ENCODE measurements at regions not wholly inside any gene's neighbourhood (a gene's known extent, or its start where the extent isn't known, plus 50 kb on each side); places are given as distances from the start of the nearest gene placed in this dataset.

DNA sequence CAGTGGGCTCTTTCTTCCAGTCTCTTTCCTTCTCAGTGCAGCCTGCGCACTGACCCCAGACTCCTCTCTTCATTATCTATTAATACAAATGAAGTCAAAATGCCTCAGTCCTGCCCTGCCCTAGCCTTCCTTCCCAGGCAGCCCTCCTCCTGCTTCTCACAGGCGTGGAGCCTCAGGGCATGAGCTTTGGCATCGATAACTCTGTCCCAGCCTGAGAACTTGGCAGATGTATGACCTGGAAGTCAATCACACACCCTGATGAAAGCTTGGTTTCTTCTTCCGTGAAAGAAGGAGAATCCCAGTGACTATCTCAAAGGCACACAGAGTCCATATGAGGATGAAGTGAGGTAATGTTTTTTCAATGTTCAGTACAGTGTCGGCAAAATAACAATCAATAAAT lies 600.7 kb upstream of the ID2 start:
- H3K27me3 Mint-ChIP-seq (ENCODE audit: unreplicated experiment) = peaks cover 2% of the 10 kb centered on the region
- no peaks in the 10 kb centered on the region for H3K4me1 Mint-ChIP-seq (ENCODE audit: unreplicated experiment)
- TF ChIP-seq, protein P1, sequence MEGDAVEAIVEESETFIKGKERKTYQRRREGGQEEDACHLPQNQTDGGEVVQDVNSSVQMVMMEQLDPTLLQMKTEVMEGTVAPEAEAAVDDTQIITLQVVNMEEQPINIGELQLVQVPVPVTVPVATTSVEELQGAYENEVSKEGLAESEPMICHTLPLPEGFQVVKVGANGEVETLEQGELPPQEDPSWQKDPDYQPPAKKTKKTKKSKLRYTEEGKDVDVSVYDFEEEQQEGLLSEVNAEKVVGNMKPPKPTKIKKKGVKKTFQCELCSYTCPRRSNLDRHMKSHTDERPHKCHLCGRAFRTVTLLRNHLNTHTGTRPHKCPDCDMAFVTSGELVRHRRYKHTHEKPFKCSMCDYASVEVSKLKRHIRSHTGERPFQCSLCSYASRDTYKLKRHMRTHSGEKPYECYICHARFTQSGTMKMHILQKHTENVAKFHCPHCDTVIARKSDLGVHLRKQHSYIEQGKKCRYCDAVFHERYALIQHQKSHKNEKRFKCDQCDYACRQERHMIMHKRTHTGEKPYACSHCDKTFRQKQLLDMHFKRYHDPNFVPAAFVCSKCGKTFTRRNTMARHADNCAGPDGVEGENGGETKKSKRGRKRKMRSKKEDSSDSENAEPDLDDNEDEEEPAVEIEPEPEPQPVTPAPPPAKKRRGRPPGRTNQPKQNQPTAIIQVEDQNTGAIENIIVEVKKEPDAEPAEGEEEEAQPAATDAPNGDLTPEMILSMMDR (IDR thresholded peaks at IDR 0.05) = no peak
- DNase-seq (ENCODE audit: extremely low spot score, unreplicated experiment) = no peak
- no peaks in the 10 kb centered on the region for H3K36me3 Mint-ChIP-seq (ENCODE audit: unreplicated experiment)
- H3K9me3 Mint-ChIP-seq (ENCODE audit: unreplicated experiment) = no peaks in the 10 kb centered on the region
- H3K4me3 Mint-ChIP-seq (ENCODE audit: unreplicated experiment) = no peak overlapping the region
- no peak overlapping the region for H3K27ac Mint-ChIP-seq (ENCODE audit: unreplicated experiment)

- peaks cover 14% of the 10 kb centered on the region for H3K4me1 Mint-ChIP-seq (ENCODE audit: unreplicated experiment)
- H3K27me3 Mint-ChIP-seq (ENCODE audit: unreplicated experiment) = peaks cover 2% of the 10 kb centered on the region
- no peaks in the 10 kb centered on the region for H3K36me3 Mint-ChIP-seq (ENCODE audit: unreplicated experiment)
- TF ChIP-seq, protein P1 (IDR thresholded peaks at IDR 0.05) = no peak
- H3K4me3 Mint-ChIP-seq (ENCODE audit: unreplicated experiment) = no peak overlapping the region
- DNase-seq (ENCODE audit: extremely low spot score, unreplicated experiment) = no peak
- no peaks in the 10 kb centered on the region for H3K9me3 Mint-ChIP-seq (ENCODE audit: unreplicated experiment)
- no peak overlapping the region for H3K27ac Mint-ChIP-seq (ENCODE audit: unreplicated experiment)
Observed at GRCh38 chr2:8082840-8083239, 599.0 kb upstream of the ID2 start.

DNA sequence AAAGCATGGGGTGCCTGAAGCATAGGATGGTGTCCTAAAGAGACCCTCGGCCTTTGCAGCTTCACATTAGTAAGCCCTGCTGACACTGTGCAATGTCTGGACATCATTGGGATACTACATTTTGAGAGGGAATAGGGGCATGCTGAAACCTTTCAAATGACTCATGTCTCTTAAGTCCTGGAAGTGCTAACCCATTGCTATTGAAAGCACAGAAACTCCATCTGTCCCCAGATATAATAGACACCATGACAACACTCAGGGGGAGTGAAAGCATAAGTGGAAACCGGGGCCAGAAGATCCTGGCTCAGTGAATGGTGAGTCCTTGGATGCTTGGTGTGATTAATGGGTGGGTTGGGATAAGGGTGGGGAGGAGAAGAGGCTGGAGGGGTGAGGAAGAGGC lies 595.5 kb upstream of the ID2 start:
- H3K36me3 Mint-ChIP-seq (ENCODE audit: unreplicated experiment) = no peaks in the 10 kb centered on the region
- TF ChIP-seq, protein P1 (IDR thresholded peaks at IDR 0.05) = no peak
- H3K4me3 Mint-ChIP-seq (ENCODE audit: unreplicated experiment) = no peak overlapping the region
- H3K9me3 Mint-ChIP-seq (ENCODE audit: unreplicated experiment) = no peaks in the 10 kb centered on the region
- H3K27ac Mint-ChIP-seq (ENCODE audit: unreplicated experiment) = no peak overlapping the region
- peaks cover 14% of the 10 kb centered on the region for H3K4me1 Mint-ChIP-seq (ENCODE audit: unreplicated experiment)
- DNase-seq (ENCODE audit: extremely low spot score, unreplicated experiment) = no peak
- H3K27me3 Mint-ChIP-seq (ENCODE audit: unreplicated experiment) = peaks cover 2% of the 10 kb centered on the region

DNA sequence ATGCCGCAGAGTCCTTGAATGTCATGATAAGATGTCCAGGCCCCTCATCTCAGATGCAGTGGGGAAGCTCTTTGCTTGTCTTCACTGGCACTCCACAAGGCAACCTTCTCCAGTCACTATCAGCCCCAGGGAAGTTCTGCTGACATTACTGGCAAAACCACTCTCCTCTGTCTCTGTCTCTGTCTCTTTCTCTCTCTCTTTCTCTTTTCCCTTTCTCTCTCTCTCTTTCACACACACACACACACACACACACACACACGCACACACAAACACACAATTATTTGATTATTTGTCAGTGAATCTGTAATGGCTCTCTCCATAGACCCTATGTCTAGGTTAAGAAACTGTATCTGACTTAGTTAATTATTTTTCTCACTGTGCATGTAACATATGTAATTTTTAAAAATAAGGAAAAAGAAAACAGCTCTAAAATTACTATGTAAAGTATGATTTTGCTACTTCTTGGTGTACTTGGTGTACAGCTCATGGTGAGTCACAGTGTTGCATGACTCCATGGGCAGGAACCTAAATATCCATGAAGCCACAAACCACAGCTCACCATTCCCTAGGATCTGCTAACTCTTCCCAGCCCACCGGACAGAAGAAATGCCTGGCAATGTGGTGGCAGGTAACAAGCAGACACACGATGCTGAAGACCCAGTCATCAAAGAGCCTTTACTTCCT lies 594.9 kb upstream of the ID2 start:
- Mint-ChIP-seq H3K9me3 (ENCODE audit: unreplicated experiment) (no peaks in the 10 kb centered on the region), H3K27me3 (ENCODE audit: unreplicated experiment) (peaks cover 2% of the 10 kb centered on the region), H3K27ac (ENCODE audit: unreplicated experiment) (no peak overlapping the region), H3K4me1 (ENCODE audit: unreplicated experiment) (peaks cover 14% of the 10 kb centered on the region), H3K4me3 (ENCODE audit: unreplicated experiment) (no peak overlapping the region), H3K36me3 (ENCODE audit: unreplicated experiment) (no peaks in the 10 kb centered on the region)
- TF ChIP-seq, protein P1 (IDR thresholded peaks at IDR 0.05) = no peak
- no peak for DNase-seq (ENCODE audit: extremely low spot score, unreplicated experiment)

- H3K4me1 Mint-ChIP-seq (ENCODE audit: unreplicated experiment) = peaks cover 14% of the 10 kb centered on the region
- no peak overlapping the region for H3K4me3 Mint-ChIP-seq (ENCODE audit: unreplicated experiment)
- H3K9me3 Mint-ChIP-seq (ENCODE audit: unreplicated experiment) = no peaks in the 10 kb centered on the region
- no peak overlapping the region for H3K27ac Mint-ChIP-seq (ENCODE audit: unreplicated experiment)
- H3K36me3 Mint-ChIP-seq (ENCODE audit: unreplicated experiment) = no peaks in the 10 kb centered on the region
- no peak for DNase-seq (ENCODE audit: extremely low spot score, unreplicated experiment)
- H3K27me3 Mint-ChIP-seq (ENCODE audit: unreplicated experiment) = peaks cover 2% of the 10 kb centered on the region
- TF ChIP-seq, protein P1 (IDR thresholded peaks at IDR 0.05) = no peak
Observed at GRCh38 chr2:8087480-8087840, 594.4 kb upstream of the ID2 start.
